ENCODE measurements at regions not wholly inside any gene's neighbourhood (a gene's known extent, or its start where the extent isn't known, plus 50 kb on each side); places are given as distances from the start of the nearest gene placed in this dataset.

GRCh38 chr11:29628609-29629008 is 388.2 kb downstream of the KCNA4 start:
- DNase-seq (ENCODE audit: low read depth in 1 of 2, low spot score in 1 of 2): no peak
- H3K4me3 ChIP-seq (replicated peaks; ENCODE audit: insufficient read depth, low read length): no peak overlapping the region
- TF ChIP-seq GABPA (IDR thresholded peaks at IDR 0.05; ENCODE audit: low read depth) (no peak), SPI1 (IDR thresholded peaks at IDR 0.05; ENCODE audit: borderline replicate concordance, low read depth) (no peak), POLR2AphosphoS5 (IDR thresholded peaks at IDR 0.05; ENCODE audit: low read depth) (no peak)
- TF ChIP-seq, protein P1, sequence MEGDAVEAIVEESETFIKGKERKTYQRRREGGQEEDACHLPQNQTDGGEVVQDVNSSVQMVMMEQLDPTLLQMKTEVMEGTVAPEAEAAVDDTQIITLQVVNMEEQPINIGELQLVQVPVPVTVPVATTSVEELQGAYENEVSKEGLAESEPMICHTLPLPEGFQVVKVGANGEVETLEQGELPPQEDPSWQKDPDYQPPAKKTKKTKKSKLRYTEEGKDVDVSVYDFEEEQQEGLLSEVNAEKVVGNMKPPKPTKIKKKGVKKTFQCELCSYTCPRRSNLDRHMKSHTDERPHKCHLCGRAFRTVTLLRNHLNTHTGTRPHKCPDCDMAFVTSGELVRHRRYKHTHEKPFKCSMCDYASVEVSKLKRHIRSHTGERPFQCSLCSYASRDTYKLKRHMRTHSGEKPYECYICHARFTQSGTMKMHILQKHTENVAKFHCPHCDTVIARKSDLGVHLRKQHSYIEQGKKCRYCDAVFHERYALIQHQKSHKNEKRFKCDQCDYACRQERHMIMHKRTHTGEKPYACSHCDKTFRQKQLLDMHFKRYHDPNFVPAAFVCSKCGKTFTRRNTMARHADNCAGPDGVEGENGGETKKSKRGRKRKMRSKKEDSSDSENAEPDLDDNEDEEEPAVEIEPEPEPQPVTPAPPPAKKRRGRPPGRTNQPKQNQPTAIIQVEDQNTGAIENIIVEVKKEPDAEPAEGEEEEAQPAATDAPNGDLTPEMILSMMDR (IDR thresholded peaks at IDR 0.05; ENCODE audit: insufficient read depth, low read length): no peak
- TF ChIP-seq, protein P2, sequence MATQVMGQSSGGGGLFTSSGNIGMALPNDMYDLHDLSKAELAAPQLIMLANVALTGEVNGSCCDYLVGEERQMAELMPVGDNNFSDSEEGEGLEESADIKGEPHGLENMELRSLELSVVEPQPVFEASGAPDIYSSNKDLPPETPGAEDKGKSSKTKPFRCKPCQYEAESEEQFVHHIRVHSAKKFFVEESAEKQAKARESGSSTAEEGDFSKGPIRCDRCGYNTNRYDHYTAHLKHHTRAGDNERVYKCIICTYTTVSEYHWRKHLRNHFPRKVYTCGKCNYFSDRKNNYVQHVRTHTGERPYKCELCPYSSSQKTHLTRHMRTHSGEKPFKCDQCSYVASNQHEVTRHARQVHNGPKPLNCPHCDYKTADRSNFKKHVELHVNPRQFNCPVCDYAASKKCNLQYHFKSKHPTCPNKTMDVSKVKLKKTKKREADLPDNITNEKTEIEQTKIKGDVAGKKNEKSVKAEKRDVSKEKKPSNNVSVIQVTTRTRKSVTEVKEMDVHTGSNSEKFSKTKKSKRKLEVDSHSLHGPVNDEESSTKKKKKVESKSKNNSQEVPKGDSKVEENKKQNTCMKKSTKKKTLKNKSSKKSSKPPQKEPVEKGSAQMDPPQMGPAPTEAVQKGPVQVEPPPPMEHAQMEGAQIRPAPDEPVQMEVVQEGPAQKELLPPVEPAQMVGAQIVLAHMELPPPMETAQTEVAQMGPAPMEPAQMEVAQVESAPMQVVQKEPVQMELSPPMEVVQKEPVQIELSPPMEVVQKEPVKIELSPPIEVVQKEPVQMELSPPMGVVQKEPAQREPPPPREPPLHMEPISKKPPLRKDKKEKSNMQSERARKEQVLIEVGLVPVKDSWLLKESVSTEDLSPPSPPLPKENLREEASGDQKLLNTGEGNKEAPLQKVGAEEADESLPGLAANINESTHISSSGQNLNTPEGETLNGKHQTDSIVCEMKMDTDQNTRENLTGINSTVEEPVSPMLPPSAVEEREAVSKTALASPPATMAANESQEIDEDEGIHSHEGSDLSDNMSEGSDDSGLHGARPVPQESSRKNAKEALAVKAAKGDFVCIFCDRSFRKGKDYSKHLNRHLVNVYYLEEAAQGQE (IDR thresholded peaks at IDR 0.05; ENCODE audit: insufficient replicate concordance, low read depth): no peak
- H3K27me3 ChIP-seq (ENCODE audit: insufficient read depth, poor library complexity, severe bottlenecking): no peaks in the 10 kb centered on the region
- H3K27ac ChIP-seq (replicated peaks): no peak overlapping the region

GRCh38 chr11:29627541-29627940 is 389.3 kb downstream of the KCNA4 start:
- DNase-seq (ENCODE audit: low read depth in 1 of 2, low spot score in 1 of 2): no peak
- H3K27ac ChIP-seq (replicated peaks): no peak overlapping the region
- TF ChIP-seq, protein P1 (IDR thresholded peaks at IDR 0.05; ENCODE audit: insufficient read depth, low read length): no peak
- TF ChIP-seq SPI1 (IDR thresholded peaks at IDR 0.05; ENCODE audit: borderline replicate concordance, low read depth) (no peak), GABPA (IDR thresholded peaks at IDR 0.05; ENCODE audit: low read depth) (no peak), POLR2AphosphoS5 (IDR thresholded peaks at IDR 0.05; ENCODE audit: low read depth) (no peak)
- TF ChIP-seq, protein P2 (IDR thresholded peaks at IDR 0.05; ENCODE audit: insufficient replicate concordance, low read depth): no peak
- no peak overlapping the region for H3K4me3 ChIP-seq (replicated peaks; ENCODE audit: insufficient read depth, low read length)
- no peaks in the 10 kb centered on the region for H3K27me3 ChIP-seq (ENCODE audit: insufficient read depth, poor library complexity, severe bottlenecking)

GRCh38 chr11:29623144-29623722 is 393.6 kb downstream of the KCNA4 start:
- Histone ChIP-seq H3K27me3 (ENCODE audit: insufficient read depth, poor library complexity, severe bottlenecking) (no peaks in the 10 kb centered on the region), H3K4me3 (replicated peaks; ENCODE audit: insufficient read depth, low read length) (no peak overlapping the region), H3K27ac (replicated peaks) (no peak overlapping the region)
- DNase-seq (ENCODE audit: low read depth in 1 of 2, low spot score in 1 of 2): no peak
- TF ChIP-seq, protein P1 (IDR thresholded peaks at IDR 0.05; ENCODE audit: insufficient read depth, low read length): no peak
- TF ChIP-seq POLR2AphosphoS5 (IDR thresholded peaks at IDR 0.05; ENCODE audit: low read depth) (no peak), GABPA (IDR thresholded peaks at IDR 0.05; ENCODE audit: low read depth) (no peak), SPI1 (IDR thresholded peaks at IDR 0.05; ENCODE audit: borderline replicate concordance, low read depth) (no peak)
- TF ChIP-seq, protein P2 (IDR thresholded peaks at IDR 0.05; ENCODE audit: insufficient replicate concordance, low read depth): no peak

Data from HL-60 (cell line).